Nephron (organoid): ENCODE measurements at regions not wholly inside any gene's neighbourhood (a gene's known extent, or its start where the extent isn't known, plus 50 kb on each side); places are given as distances from the start of the nearest gene placed in this dataset.

ENCODE experiments used
- H3K27ac Mint-ChIP-seq, 3 experiments: 2 replicates each; pipeline ENCODE4 v1.8.0; 2020; ENCODE audit warnings: mixed read lengths in 3 of 3, mild to moderate bottlenecking in 2 of 3, moderate library complexity in 1 of 3
- H3K27me3 Mint-ChIP-seq: 2 replicates; pipeline ENCODE4 v1.8.0; 2021; ENCODE audit warnings: low read depth, mild to moderate bottlenecking, moderate library complexity, mixed read lengths
- H3K36me3 Mint-ChIP-seq: 2 replicates; pipeline ENCODE4 v1.8.0; 2020; ENCODE audit warnings: low read depth, mixed read lengths
- H3K4me1 Mint-ChIP-seq: 2 replicates; pipeline ENCODE4 v1.8.0; 2020; ENCODE audit warnings: mixed read lengths
- H3K4me3 Mint-ChIP-seq, 3 experiments: 2 replicates each; pipeline ENCODE4 v1.8.0; 2020; ENCODE audit warnings: mild to moderate bottlenecking in 3 of 3, mixed read lengths in 3 of 3, moderate library complexity in 2 of 3
- H3K9me3 Mint-ChIP-seq: 2 replicates; pipeline ENCODE4 v1.8.0; 2020; ENCODE audit warnings: mixed read lengths
- CTCF ChIP-seq, 3 experiments: fragments of 200-600 bp; sonication (generic); IDR thresholded peaks; one replicate each; pipeline ENCODE4 v1.5.0; 2021; ENCODE audit warnings: antibody characterized with exemption in 3 of 3; ENCODE audit not compliant: unreplicated experiment in 3 of 3

DNA sequence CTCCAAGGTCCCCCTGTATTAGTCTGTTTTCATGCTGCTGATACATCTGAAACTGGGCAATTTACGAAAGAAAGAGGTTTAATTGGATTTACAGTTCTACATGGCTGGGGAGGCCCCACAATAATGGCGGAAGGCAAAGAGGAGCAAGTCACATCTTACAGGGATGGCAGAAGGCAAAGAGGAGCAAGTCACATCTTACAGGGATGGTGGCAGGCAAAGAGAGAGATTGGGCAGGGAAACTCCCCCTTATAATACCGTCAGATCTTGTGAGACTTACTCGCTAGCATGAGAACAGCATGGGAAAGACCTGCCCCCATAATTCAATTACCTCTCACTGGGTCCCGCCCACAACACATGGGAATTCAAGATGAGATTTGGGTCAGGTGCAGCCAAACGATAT is 50.0 kb upstream of the FARP1 start:
- Mint-ChIP-seq H3K4me3 (no peak overlapping the region), H3K9me3 (peaks cover 22% of the 10 kb centered on the region), H3K4me1 (peaks cover 13% of the 10 kb centered on the region), H3K27ac (no peak overlapping the region), H3K27me3 (peaks cover 3% of the 10 kb centered on the region), H3K36me3 (peaks cover 11% of the 10 kb centered on the region)
- no peak for TF ChIP-seq CTCF (IDR thresholded peaks at IDR 0.05; ENCODE audit: unreplicated experiment in 3 of 3)
